ENCODE measurements at regions not wholly inside any gene's neighbourhood (a gene's known extent, or its start where the extent isn't known, plus 50 kb on each side); places are given as distances from the start of the nearest gene placed in this dataset.

DNA sequence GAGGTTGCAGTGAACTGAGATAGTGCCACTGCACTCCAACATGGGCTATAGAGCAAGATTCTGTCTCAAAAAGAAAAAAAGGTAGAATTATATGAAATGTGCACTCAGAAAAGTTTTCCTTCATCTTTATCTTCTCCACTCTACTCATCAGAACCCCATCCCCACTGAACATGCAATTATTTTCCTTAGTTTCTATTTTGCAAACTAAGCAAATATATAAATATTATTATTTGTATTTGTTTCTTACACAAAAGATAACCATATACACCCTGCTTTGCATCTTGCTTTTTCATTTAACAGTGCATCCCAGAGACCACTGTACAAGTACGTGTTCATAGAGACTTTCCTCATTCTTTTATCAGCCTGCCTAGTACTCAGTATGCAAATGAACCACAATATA, 68.0 kb upstream of the ACAN start:
- Histone ChIP-seq H3K4me3 (ENCODE audit: low read depth, low read length) (no peak overlapping the region), H3K27ac (ENCODE audit: extremely low read depth, low read depth, low read length) (no peak overlapping the region), H3K9me3 (ENCODE audit: control insufficient read depth, insufficient read depth, low read depth, low read length) (no peaks in the 10 kb centered on the region; the same call in 1 of the 2 replicates), H3K4me1 (ENCODE audit: control insufficient read depth, insufficient read depth, low read length) (no peaks in the 10 kb centered on the region), H3K36me3 (ENCODE audit: control insufficient read depth in 2 of 2, insufficient read depth in 1 of 2, low read length in 2 of 2) (no peaks in the 10 kb centered on the region)
- CTCF ChIA-PET: no interaction called here
- TF ChIP-seq ZNF155 (tag by site-specific recombination; IDR thresholded peaks at IDR 0.05): no peak
- no peak for TF ChIP-seq ZNF654 (tag by site-specific recombination; IDR thresholded peaks at IDR 0.05; ENCODE audit: low read depth)
- no peak for TF ChIP-seq ZNF664 (tag by site-specific recombination; IDR thresholded peaks at IDR 0.05)
- no peak for TF ChIP-seq ZNF391 (tag by site-specific recombination; IDR thresholded peaks at IDR 0.05; ENCODE audit: borderline replicate concordance, low read depth)
- no peak for TF ChIP-seq ZNF121 (tag by site-specific recombination; IDR thresholded peaks at IDR 0.05)
- TF ChIP-seq ZNF18 (tag by site-specific recombination; IDR thresholded peaks at IDR 0.05): no peak
- TF ChIP-seq ZNF473 (tag by site-specific recombination; IDR thresholded peaks at IDR 0.05): no peak
- POLR2A ChIA-PET: no interaction called here

GRCh38 chr15:88736204-88736603, 67.0 kb upstream of the ACAN start:
- H3K27ac ChIP-seq (ENCODE audit: extremely low read depth, low read depth, low read length): no peak overlapping the region
- no peaks in the 10 kb centered on the region for H3K4me1 ChIP-seq (ENCODE audit: control insufficient read depth, insufficient read depth, low read length)
- ChIA-PET POLR2A (no interaction called here), CTCF (interaction anchor here (0.6 to 1.0 kb wide), 2 partner anchors 17 to 83 kb away, joined by 3 read pairs; no protein-coding TSS in a partner anchor)
- no peak overlapping the region for H3K4me3 ChIP-seq (ENCODE audit: low read depth, low read length)
- no peaks in the 10 kb centered on the region for H3K36me3 ChIP-seq (ENCODE audit: control insufficient read depth in 2 of 2, insufficient read depth in 1 of 2, low read length in 2 of 2)
- TF ChIP-seq ZIC2 (tag by site-specific recombination; IDR thresholded peaks at IDR 0.05) (peak; percentile 57), ZNF596 (tag by site-specific recombination; IDR thresholded peaks at IDR 0.05) (no peak), ZBTB20 (tag by site-specific recombination; IDR thresholded peaks at IDR 0.05) (no peak), ZNF623 (tag by site-specific recombination; IDR thresholded peaks at IDR 0.05) (no peak), TCF7L2 (IDR thresholded peaks at IDR 0.05; ENCODE audit: borderline replicate concordance, low read depth, low read length) (no peak), PRDM4 (tag by site-specific recombination; IDR thresholded peaks at IDR 0.05) (no peak)
- TF ChIP-seq, protein P1, sequence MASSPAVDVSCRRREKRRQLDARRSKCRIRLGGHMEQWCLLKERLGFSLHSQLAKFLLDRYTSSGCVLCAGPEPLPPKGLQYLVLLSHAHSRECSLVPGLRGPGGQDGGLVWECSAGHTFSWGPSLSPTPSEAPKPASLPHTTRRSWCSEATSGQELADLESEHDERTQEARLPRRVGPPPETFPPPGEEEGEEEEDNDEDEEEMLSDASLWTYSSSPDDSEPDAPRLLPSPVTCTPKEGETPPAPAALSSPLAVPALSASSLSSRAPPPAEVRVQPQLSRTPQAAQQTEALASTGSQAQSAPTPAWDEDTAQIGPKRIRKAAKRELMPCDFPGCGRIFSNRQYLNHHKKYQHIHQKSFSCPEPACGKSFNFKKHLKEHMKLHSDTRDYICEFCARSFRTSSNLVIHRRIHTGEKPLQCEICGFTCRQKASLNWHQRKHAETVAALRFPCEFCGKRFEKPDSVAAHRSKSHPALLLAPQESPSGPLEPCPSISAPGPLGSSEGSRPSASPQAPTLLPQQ (tag by site-specific recombination; IDR thresholded peaks at IDR 0.05): no peak
- TF ChIP-seq, protein P2, sequence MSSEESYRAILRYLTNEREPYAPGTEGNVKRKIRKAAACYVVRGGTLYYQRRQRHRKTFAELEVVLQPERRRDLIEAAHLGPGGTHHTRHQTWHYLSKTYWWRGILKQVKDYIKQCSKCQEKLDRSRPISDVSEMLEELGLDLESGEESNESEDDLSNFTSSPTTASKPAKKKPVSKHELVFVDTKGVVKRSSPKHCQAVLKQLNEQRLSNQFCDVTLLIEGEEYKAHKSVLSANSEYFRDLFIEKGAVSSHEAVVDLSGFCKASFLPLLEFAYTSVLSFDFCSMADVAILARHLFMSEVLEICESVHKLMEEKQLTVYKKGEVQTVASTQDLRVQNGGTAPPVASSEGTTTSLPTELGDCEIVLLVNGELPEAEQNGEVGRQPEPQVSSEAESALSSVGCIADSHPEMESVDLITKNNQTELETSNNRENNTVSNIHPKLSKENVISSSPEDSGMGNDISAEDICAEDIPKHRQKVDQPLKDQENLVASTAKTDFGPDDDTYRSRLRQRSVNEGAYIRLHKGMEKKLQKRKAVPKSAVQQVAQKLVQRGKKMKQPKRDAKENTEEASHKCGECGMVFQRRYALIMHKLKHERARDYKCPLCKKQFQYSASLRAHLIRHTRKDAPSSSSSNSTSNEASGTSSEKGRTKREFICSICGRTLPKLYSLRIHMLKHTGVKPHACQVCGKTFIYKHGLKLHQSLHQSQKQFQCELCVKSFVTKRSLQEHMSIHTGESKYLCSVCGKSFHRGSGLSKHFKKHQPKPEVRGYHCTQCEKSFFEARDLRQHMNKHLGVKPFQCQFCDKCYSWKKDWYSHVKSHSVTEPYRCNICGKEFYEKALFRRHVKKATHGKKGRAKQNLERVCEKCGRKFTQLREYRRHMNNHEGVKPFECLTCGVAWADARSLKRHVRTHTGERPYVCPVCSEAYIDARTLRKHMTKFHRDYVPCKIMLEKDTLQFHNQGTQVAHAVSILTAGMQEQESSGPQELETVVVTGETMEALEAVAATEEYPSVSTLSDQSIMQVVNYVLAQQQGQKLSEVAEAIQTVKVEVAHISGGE (tag by site-specific recombination; conservative IDR thresholded peaks at IDR 0.05; ENCODE audit: low read depth): no peak
- H3K9me3 ChIP-seq (ENCODE audit: control insufficient read depth, insufficient read depth, low read depth, low read length): no peaks in the 10 kb centered on the region; the same call in 1 of the 2 replicates

Measured in HEK293 (cell line).